LNCaP clone FGC (cell line): ENCODE measurements at regions not wholly inside any gene's neighbourhood (a gene's known extent, or its start where the extent isn't known, plus 50 kb on each side); places are given as distances from the start of the nearest gene placed in this dataset.
"Not testable (repeated sequence)": the region's sequence is repeated elsewhere in the genome, so short reads cannot be mapped to it uniquely, and the experiment has no call there.

Source experiments
- DNase-seq: peaks from one replicate; pipeline ENCODE4 v3.0.0-alpha.2; 2011; ENCODE audit warnings: low read depth
- H3K4me3 ChIP-seq: 2 replicates; pipeline ENCODE4 v1.5.1; 2011; ENCODE audit warnings: mild to moderate bottlenecking, low read depth, low read length, control low read depth
- CTCF ChIP-seq: IDR thresholded peaks from 2 replicates; pipeline ENCODE4 v1.5.1; 2012; ENCODE audit warnings: mild to moderate bottlenecking; ENCODE audit not compliant: control insufficient read depth, insufficient read depth; ENCODE audit errors: extremely low read depth

GRCh38 chr14:30238936-30239335 is 311.3 kb upstream of the PRKD1 start:
- TF ChIP-seq CTCF = no peak
- no peak overlapping the region for H3K4me3 ChIP-seq
- DNase-seq = no peak

- no peak overlapping the region for H3K4me3 ChIP-seq
- TF ChIP-seq CTCF = no peak
- no peak for DNase-seq
Observed at GRCh38 chr14:30240018-30240417, 312.4 kb upstream of the PRKD1 start.

GRCh38 chr14:30240685-30241084 is 313.0 kb upstream of the PRKD1 start:
- TF ChIP-seq CTCF = no peak
- H3K4me3 ChIP-seq = no peak overlapping the region
- no peak for DNase-seq

- no peak overlapping the region for H3K4me3 ChIP-seq
- TF ChIP-seq CTCF = no peak
- no peak for DNase-seq
Observed at GRCh38 chr14:30242744-30243143, 315.1 kb upstream of the PRKD1 start.

- no peak for DNase-seq
- H3K4me3 ChIP-seq = no peak overlapping the region
- TF ChIP-seq CTCF = no peak
Observed at GRCh38 chr14:30243207-30243606, 315.6 kb upstream of the PRKD1 start.

GRCh38 chr14:30243805-30244204 is 315.2 kb upstream of the G2E3 start:
- TF ChIP-seq CTCF = no peak
- no peak overlapping the region for H3K4me3 ChIP-seq
- no peak for DNase-seq

GRCh38 chr14:30244348-30244747 is 314.6 kb upstream of the G2E3 start:
- not testable (repeated sequence) for H3K4me3 ChIP-seq, DNase-seq

- TF ChIP-seq CTCF = no peak
- no peak for DNase-seq
- no peak overlapping the region for H3K4me3 ChIP-seq
Observed at GRCh38 chr14:30251017-30251416, 307.9 kb upstream of the G2E3 start.
